Inferior parietal cortex (tissue), 1 donor: ENCODE measurements at regions not wholly inside any gene's neighbourhood (a gene's known extent, or its start where the extent isn't known, plus 50 kb on each side); places are given as distances from the start of the nearest gene placed in this dataset.

Experiments
- DNase-seq: peaks from one replicate; pipeline ENCODE4 v3.0.0-alpha.2; 2016; ENCODE audit errors: extremely low spot score

GRCh38 chr5:3654515-3654914, 58.9 kb downstream of the IRX1 start:
- DNase-seq, result no peak

DNA sequence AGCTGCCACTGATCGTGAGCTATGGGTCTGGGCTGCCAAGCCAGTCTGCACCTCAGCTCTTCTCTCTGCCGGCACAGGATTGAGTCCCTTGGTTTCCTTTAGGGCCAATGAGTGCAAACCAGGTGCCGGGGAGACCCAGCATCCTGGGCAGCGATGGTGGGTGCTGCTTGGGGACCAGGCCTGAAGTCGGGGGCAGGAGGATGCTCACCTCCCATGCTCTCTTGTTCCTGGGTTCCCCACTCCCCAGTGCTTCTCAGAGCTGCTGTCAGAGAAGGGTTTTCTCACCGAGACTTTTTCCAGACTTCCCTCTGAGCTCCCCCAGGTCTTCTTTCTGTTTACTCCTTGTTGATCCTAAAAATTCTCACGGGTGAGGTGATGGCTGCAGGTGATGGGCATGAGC, 61.2 kb downstream of the IRX1 start:
- DNase-seq, result no peak

- DNase-seq, result no peak
Measured at GRCh38 chr5:3657364-3658022, 61.9 kb downstream of the IRX1 start.

DNA sequence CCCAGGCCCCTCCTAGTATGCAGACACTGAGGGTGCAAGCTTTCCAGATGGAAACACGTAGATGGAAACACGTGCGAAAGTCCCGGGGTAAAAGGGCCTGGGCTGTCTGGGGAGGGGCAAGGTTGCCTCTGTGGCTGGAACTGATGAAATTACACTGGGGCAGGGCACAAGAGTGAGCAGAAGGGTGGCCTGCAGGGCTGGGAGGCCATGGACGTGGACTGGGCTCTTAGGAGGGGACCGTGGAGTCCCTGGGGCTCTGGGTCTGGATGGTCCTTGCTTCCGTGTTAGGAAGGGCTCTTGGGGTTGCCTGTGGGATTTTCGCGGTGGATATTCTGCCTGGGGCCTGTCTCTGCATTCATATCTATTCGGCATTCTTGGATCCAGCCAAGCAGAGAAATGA, 63.3 kb downstream of the IRX1 start:
- DNase-seq, result no peak

GRCh38 chr5:3659907-3660306, 64.3 kb downstream of the IRX1 start:
- DNase-seq, result no peak

- no peak for DNase-seq
Measured at GRCh38 chr5:3660630-3661029, 65.0 kb downstream of the IRX1 start.

- DNase-seq, result no peak
Measured at GRCh38 chr5:3661755-3662296, 66.2 kb downstream of the IRX1 start.

GRCh38 chr5:3662344-3662743, 66.7 kb downstream of the IRX1 start:
- no peak for DNase-seq

DNA sequence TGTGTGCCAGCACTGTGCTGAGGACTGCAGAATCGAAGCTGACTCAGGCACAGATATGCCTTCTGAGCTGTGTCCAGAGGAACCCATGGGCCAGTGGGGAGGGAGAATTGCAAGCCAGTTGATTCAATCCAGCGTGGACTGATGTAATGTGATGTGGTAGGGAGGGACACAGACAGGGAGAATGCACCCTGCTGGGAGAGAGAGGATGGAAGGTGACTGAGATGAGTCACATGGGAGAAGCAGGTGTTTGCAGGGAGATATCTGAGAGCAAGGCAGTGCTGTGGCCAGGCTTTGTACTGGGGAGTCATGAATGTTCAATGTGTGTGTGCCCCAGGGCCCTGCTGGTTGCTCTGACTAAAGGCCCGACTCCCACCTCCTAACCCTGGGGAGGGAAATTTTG, 75.7 kb downstream of the IRX1 start:
- no peak for DNase-seq

- no peak for DNase-seq
Measured at GRCh38 chr5:3678801-3679200, 83.2 kb downstream of the IRX1 start.

DNA sequence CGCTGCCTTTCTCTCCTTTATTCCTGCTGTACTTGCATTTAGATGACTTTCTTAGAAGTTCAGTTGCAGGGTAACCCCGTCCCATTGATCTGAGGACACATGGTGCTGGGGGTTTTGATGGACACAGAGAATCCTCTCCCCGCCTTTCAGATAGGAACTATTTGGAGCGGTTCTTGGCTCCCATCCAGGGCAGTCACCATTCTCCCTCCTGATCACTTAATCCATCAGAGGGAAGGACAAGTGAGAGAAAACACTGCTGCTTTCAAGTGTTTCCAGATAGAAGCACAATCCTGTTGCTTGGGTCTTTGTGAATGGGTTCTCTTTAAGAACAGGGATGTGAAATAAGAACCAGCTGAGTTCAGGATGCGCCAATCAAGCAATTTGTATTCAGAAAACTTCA, 85.2 kb downstream of the IRX1 start:
- no peak for DNase-seq

GRCh38 chr5:3684118-3684517, 88.5 kb downstream of the IRX1 start:
- DNase-seq, result no peak

GRCh38 chr5:3684771-3685354, 89.2 kb downstream of the IRX1 start:
- no peak for DNase-seq

- no peak for DNase-seq
Measured at GRCh38 chr5:3694819-3695218, 99.2 kb downstream of the IRX1 start.

DNA sequence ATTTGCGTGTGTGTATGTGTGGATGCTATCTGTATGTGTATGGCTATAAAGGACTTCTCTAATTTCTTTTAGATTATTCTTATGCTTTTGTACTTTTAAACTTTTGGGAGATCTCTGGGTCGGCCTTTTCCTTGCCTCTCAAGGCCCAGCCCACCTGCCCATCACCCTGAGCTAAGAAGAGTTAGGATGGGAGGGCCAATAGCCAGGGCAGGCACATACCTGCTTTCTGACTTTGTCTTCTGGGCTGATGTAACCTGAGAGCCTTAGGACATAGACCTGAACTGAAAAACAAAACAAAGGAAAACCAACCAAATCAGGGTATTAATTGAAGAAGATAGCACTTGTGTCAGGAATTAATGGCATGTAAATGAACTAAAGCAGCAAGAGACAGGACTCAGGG, 100.2 kb downstream of the IRX1 start:
- no peak for DNase-seq

DNA sequence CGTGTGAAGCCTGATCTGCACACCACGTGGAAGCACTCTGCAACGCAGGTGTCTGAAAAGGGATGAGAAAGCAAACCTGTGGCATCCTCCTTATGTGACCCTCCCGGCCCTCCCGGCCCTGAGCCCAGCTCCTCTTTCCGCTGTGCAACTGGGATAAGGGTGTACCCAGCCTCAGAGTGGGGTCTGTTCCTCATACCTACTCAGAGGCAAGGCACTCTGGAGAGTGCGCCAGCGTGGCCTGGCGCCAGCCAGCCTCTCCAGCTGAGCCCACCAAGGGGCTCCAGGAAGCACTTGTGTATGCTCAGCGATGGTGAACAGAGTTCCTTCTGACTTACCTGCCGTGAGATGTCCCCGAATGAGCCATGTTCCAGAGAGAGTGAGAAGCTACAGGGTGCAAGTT, 102.8 kb downstream of the IRX1 start:
- no peak for DNase-seq

DNA sequence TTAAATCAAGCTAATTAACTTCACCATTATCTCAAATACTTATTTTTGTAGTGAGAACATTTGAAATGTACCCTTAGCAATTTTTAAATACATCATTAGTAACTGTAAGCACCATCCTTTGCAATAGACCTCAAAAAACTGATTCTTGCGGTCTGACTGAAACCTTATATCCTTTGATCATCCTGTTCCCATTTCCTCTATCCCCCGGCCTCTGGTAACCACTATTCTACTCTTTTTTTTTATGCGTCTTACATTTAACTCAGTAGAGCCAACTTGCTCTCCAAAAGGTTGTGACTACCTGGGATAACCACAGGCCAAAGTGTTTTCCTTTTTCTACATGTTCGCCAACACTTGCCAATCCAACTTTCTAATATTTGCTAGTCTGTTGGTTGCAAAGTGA, 106.1 kb downstream of the IRX1 start:
- no peak for DNase-seq

DNA sequence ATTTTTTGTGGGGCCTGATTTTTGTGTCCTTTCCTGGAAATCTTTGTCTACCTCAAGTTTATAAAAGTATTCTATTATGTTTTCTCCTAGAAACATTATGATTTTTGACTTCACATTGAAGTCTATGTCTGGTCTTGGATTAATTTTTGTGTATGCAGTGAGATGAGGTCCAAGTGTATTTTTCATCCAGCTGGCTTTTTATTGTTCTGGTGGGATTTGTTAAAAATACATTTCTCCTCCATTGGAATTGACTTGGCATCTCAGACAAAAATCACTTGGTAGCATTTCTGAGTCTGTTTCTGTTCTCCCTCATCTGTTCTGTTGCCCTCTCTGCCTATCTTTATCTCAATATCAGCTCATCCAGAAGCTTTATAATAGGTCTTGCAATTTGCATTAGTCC, 109.0 kb downstream of the IRX1 start:
- no peak for DNase-seq

GRCh38 chr5:3709068-3709716, 113.6 kb downstream of the IRX1 start:
- DNase-seq, result no peak

GRCh38 chr5:3709717-3710348, 114.2 kb downstream of the IRX1 start:
- DNase-seq, result no peak

DNA sequence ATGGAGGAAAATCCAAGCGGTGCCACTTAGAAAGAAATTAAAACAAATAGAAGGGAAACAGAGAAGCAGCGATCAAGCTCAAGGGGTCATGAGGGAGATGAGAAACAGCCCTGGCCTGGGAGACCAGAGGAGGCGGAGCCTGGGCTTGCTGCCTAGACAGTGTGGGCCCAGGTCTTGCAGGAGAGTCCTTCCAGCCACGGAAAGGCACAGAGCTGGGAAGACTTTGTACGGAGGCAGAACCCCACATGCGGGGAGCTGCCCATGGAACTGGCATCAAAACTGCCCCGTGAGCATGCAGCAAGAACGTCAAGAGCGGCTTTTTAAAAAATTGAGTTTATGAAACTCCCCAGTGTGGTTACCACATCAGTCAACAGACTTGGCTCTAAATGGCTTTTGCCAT, 119.4 kb downstream of the IRX1 start:
- DNase-seq, result no peak

- DNase-seq, result no peak
Measured at GRCh38 chr5:3729631-3730030, 134.0 kb downstream of the IRX1 start.

DNA sequence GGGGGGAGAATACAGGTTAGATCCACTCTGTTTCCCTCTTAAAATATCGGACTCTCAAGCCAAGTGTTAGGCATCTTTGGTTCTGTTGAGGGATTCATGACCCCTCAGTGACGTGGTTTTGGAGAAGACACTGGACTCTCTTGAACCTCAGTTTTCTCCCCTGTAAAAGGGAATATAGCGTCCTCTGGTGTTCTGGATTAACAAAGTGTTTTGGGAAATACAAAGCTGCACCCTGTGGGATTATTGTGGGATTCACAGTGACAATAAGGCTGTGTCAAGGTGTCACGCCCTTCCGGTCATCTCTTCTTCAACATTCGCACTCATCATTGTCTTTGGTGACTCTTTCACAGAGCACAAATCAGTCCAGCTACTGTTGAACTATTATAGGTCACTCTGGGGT, 139.0 kb downstream of the IRX1 start:
- DNase-seq, result no peak
